ENCODE measurements at regions not wholly inside any gene's neighbourhood (a gene's known extent, or its start where the extent isn't known, plus 50 kb on each side); places are given as distances from the start of the nearest gene placed in this dataset.

- TF ChIP-seq CTCF (conservative IDR thresholded peaks at IDR 0.05; ENCODE audit: low read depth, low read length) (no peak), EZH2 (IDR thresholded peaks at IDR 0.05; ENCODE audit: low read length, unreplicated experiment) (no peak), EZH2phosphoT487 (IDR thresholded peaks at IDR 0.05; ENCODE audit: borderline replicate concordance, low read length) (no peak)
These were observed 165.2 kb upstream of the PPP2R2D start for GRCh38 chr10:131735577-131735976.
